Progenitor cell of endocrine pancreas (in vitro differentiated cells): ENCODE measurements at regions not wholly inside any gene's neighbourhood (a gene's known extent, or its start where the extent isn't known, plus 50 kb on each side); places are given as distances from the start of the nearest gene placed in this dataset.
A peak's percentile ranks its signal among the peaks of the same experiment; 100 is the strongest.

Experiments
- DNase-seq: peaks from one replicate; pipeline ENCODE4 v3.0.0; 2021; ENCODE audit warnings: low spot score; ENCODE audit not compliant: unreplicated experiment
- H3K27ac Mint-ChIP-seq: 2 replicates; pipeline ENCODE4 v1.8.0; 2021; ENCODE audit warnings: mild to moderate bottlenecking, moderate library complexity, mixed read lengths
- H3K27me3 Mint-ChIP-seq: 2 replicates; pipeline ENCODE4 v1.8.0; 2021; ENCODE audit warnings: mixed read lengths
- H3K36me3 Mint-ChIP-seq: 2 replicates; pipeline ENCODE4 v1.8.0; 2022; ENCODE audit warnings: mixed read lengths; ENCODE audit not compliant: insufficient read depth
- H3K4me1 Mint-ChIP-seq: 2 replicates; pipeline ENCODE4 v1.8.0; 2021; ENCODE audit warnings: low read depth, mixed read lengths
- H3K4me3 Mint-ChIP-seq: 2 replicates; pipeline ENCODE4 v1.8.0; 2021; ENCODE audit warnings: low read depth, mild to moderate bottlenecking, moderate library complexity, mixed read lengths
- H3K9me3 Mint-ChIP-seq: 2 replicates; pipeline ENCODE4 v1.8.0; 2021; ENCODE audit warnings: low read depth, mixed read lengths
- CTCF ChIP-seq: fragments of 200-600 bp; sonication (generic); IDR thresholded peaks from one replicate; pipeline ENCODE4 v1.5.0; 2021; ENCODE audit warnings: antibody characterized with exemption, mild to moderate bottlenecking; ENCODE audit not compliant: unreplicated experiment

GRCh38 chr9:129478961-129479630 is 141.8 kb downstream of the C9orf50 start:
- H3K27ac Mint-ChIP-seq = peak overlapping the region; percentile 73
- H3K27me3 Mint-ChIP-seq = no peaks in the 10 kb centered on the region
- no peak for TF ChIP-seq CTCF
- H3K4me3 Mint-ChIP-seq = no peak overlapping the region
- no peak for DNase-seq
- no peaks in the 10 kb centered on the region for H3K9me3 Mint-ChIP-seq
- H3K4me1 Mint-ChIP-seq = peaks cover 35% of the 10 kb centered on the region
- no peaks in the 10 kb centered on the region for H3K36me3 Mint-ChIP-seq

GRCh38 chr9:129478461-129478860 is 142.4 kb downstream of the C9orf50 start:
- DNase-seq = no peak
- no peaks in the 10 kb centered on the region for H3K27me3 Mint-ChIP-seq
- TF ChIP-seq CTCF = no peak
- no peaks in the 10 kb centered on the region for H3K9me3 Mint-ChIP-seq
- H3K36me3 Mint-ChIP-seq = no peaks in the 10 kb centered on the region
- peaks cover 34% of the 10 kb centered on the region for H3K4me1 Mint-ChIP-seq
- no peak overlapping the region for H3K4me3 Mint-ChIP-seq
- H3K27ac Mint-ChIP-seq = peak overlapping the region; percentile 73

- peaks cover 31% of the 10 kb centered on the region for H3K4me1 Mint-ChIP-seq
- H3K27me3 Mint-ChIP-seq = no peaks in the 10 kb centered on the region
- no peak overlapping the region for H3K27ac Mint-ChIP-seq
- no peaks in the 10 kb centered on the region for H3K9me3 Mint-ChIP-seq
- no peaks in the 10 kb centered on the region for H3K36me3 Mint-ChIP-seq
- no peak for TF ChIP-seq CTCF
- no peak for DNase-seq
- H3K4me3 Mint-ChIP-seq = no peak overlapping the region
Measured at GRCh38 chr9:129476821-129477611, 143.9 kb downstream of the C9orf50 start.

- no peaks in the 10 kb centered on the region for H3K27me3 Mint-ChIP-seq
- DNase-seq = no peak
- H3K36me3 Mint-ChIP-seq = no peaks in the 10 kb centered on the region
- no peaks in the 10 kb centered on the region for H3K9me3 Mint-ChIP-seq
- H3K4me1 Mint-ChIP-seq = peaks cover 18% of the 10 kb centered on the region
- TF ChIP-seq CTCF = no peak
- H3K4me3 Mint-ChIP-seq = no peak overlapping the region
- H3K27ac Mint-ChIP-seq = no peak overlapping the region
Measured at GRCh38 chr9:129474740-129475404, 146.0 kb downstream of the C9orf50 start.

GRCh38 chr9:129473523-129474244 is 147.2 kb downstream of the C9orf50 start:
- Mint-ChIP-seq H3K27me3 (no peaks in the 10 kb centered on the region), H3K9me3 (no peaks in the 10 kb centered on the region), H3K27ac (no peak overlapping the region), H3K4me3 (no peak overlapping the region), H3K4me1 (peaks cover 18% of the 10 kb centered on the region), H3K36me3 (no peaks in the 10 kb centered on the region)
- TF ChIP-seq CTCF = no peak
- DNase-seq = no peak
